AG09309 (cell line): ENCODE measurements at regions not wholly inside any gene's neighbourhood (a gene's known extent, or its start where the extent isn't known, plus 50 kb on each side); places are given as distances from the start of the nearest gene placed in this dataset.
A peak's percentile ranks its signal among the peaks of the same experiment; 100 is the strongest.
"Not testable (repeated sequence)": the region's sequence is repeated elsewhere in the genome, so short reads cannot be mapped to it uniquely, and the experiment has no call there.

Experiments used
- DNase-seq: peaks from one replicate; pipeline ENCODE4 v3.0.0-alpha.2; 2010; ENCODE audit warnings: low read depth
- H3K4me3 ChIP-seq: 2 replicates; pipeline ENCODE4 v1.5.1; 2011; ENCODE audit warnings: mild to moderate bottlenecking, low read depth, low read length, moderate library complexity; ENCODE audit not compliant: control insufficient read depth
- TF ChIP-seq, protein P1 (sequence below): IDR thresholded peaks from 2 replicates; pipeline ENCODE4 v1.5.1; 2011; ENCODE audit warnings: mild to moderate bottlenecking, low read depth, low read length, inconsistent platforms; ENCODE audit not compliant: insufficient read depth, control insufficient read depth; ENCODE audit errors: missing control alignments

DNA sequence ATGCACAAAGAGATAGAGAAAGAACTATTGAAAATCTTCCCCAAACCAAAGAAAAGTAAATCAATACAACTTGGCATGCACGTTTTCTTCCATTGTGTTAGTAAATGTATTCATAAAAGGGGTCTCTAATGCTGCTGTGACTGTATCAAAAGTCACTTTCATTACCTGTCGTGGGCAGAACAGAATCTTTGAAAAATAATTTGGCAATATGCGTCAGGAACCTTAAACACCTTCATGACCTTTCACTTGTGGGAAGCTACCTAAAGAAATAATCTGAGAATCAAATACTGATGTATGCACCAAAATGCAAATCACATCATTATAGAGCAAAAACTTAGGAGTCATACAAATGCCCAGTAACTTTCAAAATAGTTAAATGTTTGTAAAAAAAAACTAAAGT, 105.3 kb downstream of the ARL4C start:
- no peak for DNase-seq
- TF ChIP-seq, protein P1, sequence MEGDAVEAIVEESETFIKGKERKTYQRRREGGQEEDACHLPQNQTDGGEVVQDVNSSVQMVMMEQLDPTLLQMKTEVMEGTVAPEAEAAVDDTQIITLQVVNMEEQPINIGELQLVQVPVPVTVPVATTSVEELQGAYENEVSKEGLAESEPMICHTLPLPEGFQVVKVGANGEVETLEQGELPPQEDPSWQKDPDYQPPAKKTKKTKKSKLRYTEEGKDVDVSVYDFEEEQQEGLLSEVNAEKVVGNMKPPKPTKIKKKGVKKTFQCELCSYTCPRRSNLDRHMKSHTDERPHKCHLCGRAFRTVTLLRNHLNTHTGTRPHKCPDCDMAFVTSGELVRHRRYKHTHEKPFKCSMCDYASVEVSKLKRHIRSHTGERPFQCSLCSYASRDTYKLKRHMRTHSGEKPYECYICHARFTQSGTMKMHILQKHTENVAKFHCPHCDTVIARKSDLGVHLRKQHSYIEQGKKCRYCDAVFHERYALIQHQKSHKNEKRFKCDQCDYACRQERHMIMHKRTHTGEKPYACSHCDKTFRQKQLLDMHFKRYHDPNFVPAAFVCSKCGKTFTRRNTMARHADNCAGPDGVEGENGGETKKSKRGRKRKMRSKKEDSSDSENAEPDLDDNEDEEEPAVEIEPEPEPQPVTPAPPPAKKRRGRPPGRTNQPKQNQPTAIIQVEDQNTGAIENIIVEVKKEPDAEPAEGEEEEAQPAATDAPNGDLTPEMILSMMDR, result no peak
- no peak overlapping the region for H3K4me3 ChIP-seq

GRCh38 chr2:234389661-234390060, 107.2 kb downstream of the ARL4C start:
- H3K4me3 ChIP-seq, DNase-seq: not testable (repeated sequence)

- H3K4me3 ChIP-seq, result no peak overlapping the region
- no peak for DNase-seq
- TF ChIP-seq, protein P1, result no peak
These were observed 108.3 kb downstream of the ARL4C start for GRCh38 chr2:234388591-234388990.

DNA sequence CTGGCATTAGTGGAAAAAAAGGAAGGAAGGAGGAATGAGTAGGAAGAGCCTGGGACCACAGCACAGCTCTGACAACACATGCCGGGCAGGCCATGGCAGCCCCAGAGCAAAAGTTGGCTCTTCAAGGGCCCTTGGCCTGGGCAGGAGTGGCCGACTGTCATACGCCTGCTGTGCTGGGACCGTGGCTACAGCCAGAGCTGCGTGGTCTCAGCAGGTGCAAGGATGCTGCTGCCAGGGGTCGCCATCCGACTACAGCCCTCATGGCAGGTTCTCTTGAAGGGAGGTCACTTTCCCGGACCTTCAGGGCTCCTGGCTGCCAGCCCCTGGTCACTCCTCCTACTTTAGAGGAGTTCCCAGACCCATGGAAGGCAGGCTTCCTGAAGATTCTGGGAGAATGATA, 109.9 kb downstream of the ARL4C start:
- no peak overlapping the region for H3K4me3 ChIP-seq
- no peak for DNase-seq
- TF ChIP-seq, protein P1, result no peak

GRCh38 chr2:234382131-234382530, 114.8 kb downstream of the ARL4C start:
- no peak overlapping the region for H3K4me3 ChIP-seq
- DNase-seq, result no peak
- TF ChIP-seq, protein P1, result no peak

- DNase-seq, H3K4me3 ChIP-seq: not testable (repeated sequence)
These were observed 117.9 kb downstream of the ARL4C start for GRCh38 chr2:234378958-234379357.

GRCh38 chr2:234378440-234378839, 118.4 kb downstream of the ARL4C start:
- H3K4me3 ChIP-seq, result no peak overlapping the region
- TF ChIP-seq, protein P1, result no peak
- peak; percentile 67 for DNase-seq

DNA sequence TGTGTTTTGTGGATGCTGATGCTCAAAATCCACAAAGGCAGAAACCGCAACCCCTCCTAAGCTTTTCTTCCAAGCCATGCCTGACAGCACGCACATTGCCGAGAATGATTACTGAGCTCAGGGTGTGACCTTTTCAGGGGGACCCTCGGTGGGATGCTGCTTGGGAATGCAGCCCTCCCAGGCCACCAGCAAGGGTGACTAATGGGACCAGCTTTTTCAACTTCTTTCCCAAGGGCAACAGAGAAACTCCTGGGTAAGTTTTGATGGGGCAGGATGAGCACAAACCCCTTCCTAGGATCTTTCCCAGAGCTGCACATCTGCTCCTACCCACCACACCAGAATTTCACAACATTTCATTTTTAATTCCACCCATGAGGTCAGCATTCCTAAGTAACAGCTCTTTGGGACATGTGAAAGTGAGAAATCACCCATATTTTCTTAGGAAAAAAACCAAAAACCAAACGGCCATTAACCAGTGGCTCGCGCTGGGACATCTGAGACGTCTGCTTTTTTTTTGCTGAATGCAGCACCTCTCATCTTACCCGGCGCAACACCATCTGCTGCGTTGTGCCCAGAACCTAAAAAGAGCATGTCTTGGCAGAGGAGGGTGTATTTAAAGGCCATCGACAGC, 119.0 kb downstream of the ARL4C start:
- no peak overlapping the region for H3K4me3 ChIP-seq
- DNase-seq, result peak; percentile 87
- TF ChIP-seq, protein P1, result no peak
